ENCODE measurements at regions not wholly inside any gene's neighbourhood (a gene's known extent, or its start where the extent isn't known, plus 50 kb on each side); places are given as distances from the start of the nearest gene placed in this dataset.

GRCh38 chr5:8413975-8414374 lies 545.0 kb downstream of the MTRR start:
- Mint-ChIP-seq H3K36me3 (no peaks in the 10 kb centered on the region), H3K27ac (no peak overlapping the region), H3K4me3 (no peak overlapping the region), H3K4me1 (no peaks in the 10 kb centered on the region), H3K9me3 (peaks cover 20 to 33% of the 10 kb centered on the region in 2 donors), H3K27me3 (ENCODE audit: low read depth in 2 of 2) (no peaks in the 10 kb centered on the region)
- intact Hi-C loops (cut with micrococcal nuclease), result no loop called here
- 82% methylated on average over 6 of the region's 7 CpGs for WGBS (ENCODE audit: insufficient coverage)
- H3K4me1 ChIP-seq (ENCODE audit: control insufficient read depth, insufficient read depth, low read length), result no peaks in the 10 kb centered on the region
- no peak overlapping the region for H3K27ac ChIP-seq (ENCODE audit: low read length)
- H3K9me3 ChIP-seq (ENCODE audit: control insufficient read depth, insufficient read depth, low read length), result peaks cover 9% of the 10 kb centered on the region
- H3K27me3 ChIP-seq (ENCODE audit: control insufficient read depth, insufficient read depth, low read length), result no peaks in the 10 kb centered on the region
- H3K4me3 ChIP-seq (ENCODE audit: low read length), result no peak overlapping the region
- DNase-seq, result no peak
- no peak for ATAC-seq
- H3K36me3 ChIP-seq (ENCODE audit: control insufficient read depth, insufficient read depth, low read length), result no peaks in the 10 kb centered on the region
- TF ChIP-seq, protein P1, sequence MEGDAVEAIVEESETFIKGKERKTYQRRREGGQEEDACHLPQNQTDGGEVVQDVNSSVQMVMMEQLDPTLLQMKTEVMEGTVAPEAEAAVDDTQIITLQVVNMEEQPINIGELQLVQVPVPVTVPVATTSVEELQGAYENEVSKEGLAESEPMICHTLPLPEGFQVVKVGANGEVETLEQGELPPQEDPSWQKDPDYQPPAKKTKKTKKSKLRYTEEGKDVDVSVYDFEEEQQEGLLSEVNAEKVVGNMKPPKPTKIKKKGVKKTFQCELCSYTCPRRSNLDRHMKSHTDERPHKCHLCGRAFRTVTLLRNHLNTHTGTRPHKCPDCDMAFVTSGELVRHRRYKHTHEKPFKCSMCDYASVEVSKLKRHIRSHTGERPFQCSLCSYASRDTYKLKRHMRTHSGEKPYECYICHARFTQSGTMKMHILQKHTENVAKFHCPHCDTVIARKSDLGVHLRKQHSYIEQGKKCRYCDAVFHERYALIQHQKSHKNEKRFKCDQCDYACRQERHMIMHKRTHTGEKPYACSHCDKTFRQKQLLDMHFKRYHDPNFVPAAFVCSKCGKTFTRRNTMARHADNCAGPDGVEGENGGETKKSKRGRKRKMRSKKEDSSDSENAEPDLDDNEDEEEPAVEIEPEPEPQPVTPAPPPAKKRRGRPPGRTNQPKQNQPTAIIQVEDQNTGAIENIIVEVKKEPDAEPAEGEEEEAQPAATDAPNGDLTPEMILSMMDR (IDR thresholded peaks at IDR 0.05), result no peak

GRCh38 chr5:8417316-8418048 lies 548.5 kb downstream of the MTRR start:
- Mint-ChIP-seq H3K36me3 (no peaks in the 10 kb centered on the region), H3K27me3 (ENCODE audit: low read depth in 2 of 2) (no peaks in the 10 kb centered on the region), H3K9me3 (peaks cover 14 to 26% of the 10 kb centered on the region in 2 donors), H3K4me1 (no peaks in the 10 kb centered on the region), H3K4me3 (no peak overlapping the region), H3K27ac (no peak overlapping the region)
- intact Hi-C loops (cut with micrococcal nuclease), result no loop called here
- H3K4me1 ChIP-seq (ENCODE audit: control insufficient read depth, insufficient read depth, low read length), result no peaks in the 10 kb centered on the region
- H3K4me3 ChIP-seq (ENCODE audit: low read length), result no peak overlapping the region
- no peak overlapping the region for H3K27ac ChIP-seq (ENCODE audit: low read length)
- H3K36me3 ChIP-seq (ENCODE audit: control insufficient read depth, insufficient read depth, low read length), result no peaks in the 10 kb centered on the region
- peaks cover 5% of the 10 kb centered on the region for H3K9me3 ChIP-seq (ENCODE audit: control insufficient read depth, insufficient read depth, low read length)
- TF ChIP-seq, protein P1 (IDR thresholded peaks at IDR 0.05), result no peak
- 58% methylated on average over 3 of the region's 4 CpGs for WGBS (ENCODE audit: insufficient coverage)
- no peak for ATAC-seq
- H3K27me3 ChIP-seq (ENCODE audit: control insufficient read depth, insufficient read depth, low read length), result no peaks in the 10 kb centered on the region
- DNase-seq, result no peak

DNA sequence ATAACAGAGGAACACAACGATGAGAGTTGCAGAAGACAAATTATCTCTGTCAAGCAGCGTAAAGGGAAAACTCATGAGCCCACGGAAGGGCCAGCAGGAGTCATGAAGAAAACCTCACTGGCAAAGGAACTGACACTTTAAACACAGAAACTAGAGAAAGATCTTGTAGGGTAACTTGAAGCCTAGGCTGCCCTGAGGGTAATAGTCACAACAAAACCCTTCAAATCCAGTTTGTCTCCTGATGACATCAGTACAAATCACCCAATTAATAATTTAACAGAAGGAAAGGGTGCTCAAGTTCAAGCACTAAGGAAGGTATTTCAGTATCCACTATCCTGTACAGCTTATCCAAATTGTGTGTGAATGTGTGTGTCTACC lies 549.1 kb downstream of the MTRR start:
- H3K4me1 ChIP-seq (ENCODE audit: control insufficient read depth, insufficient read depth, low read length), result no peaks in the 10 kb centered on the region
- intact Hi-C loops (cut with micrococcal nuclease), result no loop called here
- H3K27ac Mint-ChIP-seq, result no peak overlapping the region
- WGBS (ENCODE audit: insufficient coverage), result 55% methylated on average over 3 of the region's 3 CpGs
- no peak for ATAC-seq
- no peaks in the 10 kb centered on the region for H3K27me3 Mint-ChIP-seq (ENCODE audit: low read depth in 2 of 2)
- H3K4me3 Mint-ChIP-seq, result no peak overlapping the region
- H3K27me3 ChIP-seq (ENCODE audit: control insufficient read depth, insufficient read depth, low read length), result no peaks in the 10 kb centered on the region
- H3K9me3 Mint-ChIP-seq, result peaks cover 14 to 20% of the 10 kb centered on the region in 2 donors
- no peak for DNase-seq
- TF ChIP-seq, protein P1 (IDR thresholded peaks at IDR 0.05), result no peak
- H3K36me3 Mint-ChIP-seq, result no peaks in the 10 kb centered on the region
- no peak overlapping the region for H3K27ac ChIP-seq (ENCODE audit: low read length)
- H3K4me3 ChIP-seq (ENCODE audit: low read length), result no peak overlapping the region
- no peaks in the 10 kb centered on the region for H3K4me1 Mint-ChIP-seq
- H3K36me3 ChIP-seq (ENCODE audit: control insufficient read depth, insufficient read depth, low read length), result no peaks in the 10 kb centered on the region
- H3K9me3 ChIP-seq (ENCODE audit: control insufficient read depth, insufficient read depth, low read length), result peaks cover 5% of the 10 kb centered on the region

Data from natural killer cell (primary cell).